GM20000 (cell line): ENCODE measurements at regions not wholly inside any gene's neighbourhood (a gene's known extent, or its start where the extent isn't known, plus 50 kb on each side); places are given as distances from the start of the nearest gene placed in this dataset.

ENCODE experiments used
- DNase-seq: peaks from one replicate; pipeline ENCODE4 v3.0.0; 2012; ENCODE audit warnings: low spot score
- CTCF ChIP-seq: IDR thresholded peaks from 2 replicates; pipeline ENCODE4 v1.5.1; 2012; ENCODE audit warnings: mild to moderate bottlenecking, control low read depth; ENCODE audit errors: extremely low read depth, missing control alignments

- no peak for TF ChIP-seq CTCF
- DNase-seq = no peak
Observed at GRCh38 chr7:148950806-148951205, 66.7 kb upstream of the EZH2 start.

DNA sequence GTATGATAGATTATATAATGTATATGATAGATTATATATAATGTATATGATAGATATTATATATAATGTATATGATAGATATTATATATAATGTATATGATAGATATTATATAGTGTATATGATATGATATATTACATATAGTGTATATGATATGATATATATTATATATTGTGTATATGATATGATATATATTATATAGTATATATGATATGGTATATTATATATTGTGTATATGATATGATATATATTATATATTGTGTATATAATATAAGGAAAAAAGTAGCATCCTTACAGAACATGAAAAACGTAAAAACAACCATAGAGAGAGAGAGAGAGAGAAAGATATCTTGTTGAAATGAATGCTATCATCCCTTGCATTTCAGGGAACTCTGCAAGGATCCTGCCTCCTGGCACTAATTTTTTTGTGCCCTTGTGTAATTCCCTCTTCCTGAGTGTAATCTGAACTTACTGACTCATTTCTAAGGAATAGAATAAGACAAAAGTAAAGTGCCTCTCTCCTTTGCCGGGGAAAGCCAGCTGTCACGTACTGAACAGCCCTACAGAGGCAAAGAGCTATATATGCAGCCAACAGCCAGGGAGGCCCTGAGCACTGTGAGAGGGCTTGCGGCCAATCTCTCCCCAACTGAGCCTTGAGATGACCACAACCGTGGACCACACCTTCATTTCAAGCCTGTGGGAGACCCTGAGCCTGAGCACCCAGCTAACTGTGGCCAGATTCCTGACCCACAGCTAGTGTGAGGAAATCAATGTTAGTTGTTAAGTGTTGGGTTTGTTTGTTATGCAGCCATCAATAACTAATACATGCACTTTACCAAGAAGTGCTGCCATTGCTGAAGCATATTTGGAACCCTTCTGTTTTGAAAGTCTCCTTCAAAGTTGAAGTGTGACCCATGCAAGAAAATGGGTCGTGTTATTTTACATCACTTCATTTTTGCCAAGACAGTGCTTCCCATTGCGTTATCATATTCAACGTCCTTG is 61.1 kb upstream of the EZH2 start:
- no peak for TF ChIP-seq CTCF
- no peak for DNase-seq

DNA sequence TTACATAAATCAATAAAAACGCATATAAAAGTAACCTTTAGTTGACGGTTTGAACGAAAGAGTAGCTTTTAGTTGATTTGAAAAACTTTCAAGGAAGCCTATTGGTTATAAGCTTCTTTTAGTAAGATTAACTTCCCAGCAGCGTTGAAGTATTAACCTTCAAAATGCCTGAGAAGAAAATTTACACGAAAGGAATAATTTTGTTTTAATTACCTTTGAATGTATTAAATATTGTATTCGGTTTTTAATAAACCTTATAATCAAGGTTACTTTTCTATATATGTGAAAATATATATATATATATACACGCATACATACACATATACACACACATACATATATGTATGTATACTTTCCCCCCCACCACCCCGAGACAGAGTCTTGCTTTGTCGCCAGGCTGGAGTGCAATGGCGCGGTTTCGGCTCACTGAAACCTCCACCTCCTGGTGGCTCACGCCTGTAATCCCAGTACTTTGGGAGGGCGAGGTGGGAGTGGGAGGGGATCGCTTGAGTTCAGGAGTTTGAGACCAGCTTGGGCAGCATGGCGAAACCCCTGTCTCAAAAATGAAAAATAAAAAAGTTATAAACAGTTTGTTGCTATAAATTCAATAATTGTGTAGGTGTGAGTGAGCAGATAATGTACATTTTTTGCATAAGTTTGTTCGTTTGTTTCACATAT is 57.6 kb upstream of the EZH2 start:
- no peak for TF ChIP-seq CTCF
- no peak for DNase-seq

- DNase-seq = peak; percentile 80
- TF ChIP-seq CTCF = no peak
Observed at GRCh38 chr7:148940702-148941597, 56.9 kb upstream of the EZH2 start.

GRCh38 chr7:148939128-148939755 is 55.2 kb upstream of the EZH2 start:
- no peak for DNase-seq

GRCh38 chr7:148935451-148935850 is 51.4 kb upstream of the EZH2 start:
- DNase-seq = no peak
- no peak for TF ChIP-seq CTCF

More at GRCh38 chr7:148939128-148939755, 55.2 kb upstream of the EZH2 start:
- no peak for TF ChIP-seq CTCF
